Skeletal muscle tissue (tissue), 3 donors: ENCODE measurements at regions not wholly inside any gene's neighbourhood (a gene's known extent, or its start where the extent isn't known, plus 50 kb on each side); places are given as distances from the start of the nearest gene placed in this dataset.

Source experiments
- H3K27ac ChIP-seq: one replicate; pipeline ENCODE4 v1.7.0; 2013; ENCODE audit warnings: mild to moderate bottlenecking, low read depth, low read length, inconsistent platforms
- H3K27me3 ChIP-seq, 3 donors: one replicate each; pipeline ENCODE4 v1.7.0; 2013; ENCODE audit warnings: low read length in 3 of 3; ENCODE audit not compliant: control insufficient read depth in 3 of 3, insufficient read depth in 3 of 3
- H3K36me3 ChIP-seq, 3 donors: one replicate each; pipeline ENCODE4 v1.7.0; 2013; ENCODE audit warnings: low read length in 3 of 3; ENCODE audit not compliant: control insufficient read depth in 3 of 3, insufficient read depth in 3 of 3
- H3K4me1 ChIP-seq, 3 donors: one replicate each; pipeline ENCODE4 v1.7.0; 2013; ENCODE audit warnings: low read length in 3 of 3, mild to moderate bottlenecking in 3 of 3; ENCODE audit not compliant: control insufficient read depth in 3 of 3, insufficient read depth in 3 of 3
- H3K4me3 ChIP-seq, 3 donors: one replicate each; pipeline ENCODE4 v1.7.0; 2013; ENCODE audit warnings: low read length in 3 of 3
- H3K9ac ChIP-seq, 3 donors: one replicate each; pipeline ENCODE4 v1.7.0; 2013; ENCODE audit warnings: low read length in 3 of 3, mild to moderate bottlenecking in 3 of 3, moderate library complexity in 2 of 3, low read depth in 1 of 3
- H3K9me3 ChIP-seq, 3 donors: one replicate each; pipeline ENCODE4 v1.7.0; 2013; ENCODE audit warnings: low read length in 3 of 3; ENCODE audit not compliant: control insufficient read depth in 3 of 3
- donor health status: Osteomylitis.

DNA sequence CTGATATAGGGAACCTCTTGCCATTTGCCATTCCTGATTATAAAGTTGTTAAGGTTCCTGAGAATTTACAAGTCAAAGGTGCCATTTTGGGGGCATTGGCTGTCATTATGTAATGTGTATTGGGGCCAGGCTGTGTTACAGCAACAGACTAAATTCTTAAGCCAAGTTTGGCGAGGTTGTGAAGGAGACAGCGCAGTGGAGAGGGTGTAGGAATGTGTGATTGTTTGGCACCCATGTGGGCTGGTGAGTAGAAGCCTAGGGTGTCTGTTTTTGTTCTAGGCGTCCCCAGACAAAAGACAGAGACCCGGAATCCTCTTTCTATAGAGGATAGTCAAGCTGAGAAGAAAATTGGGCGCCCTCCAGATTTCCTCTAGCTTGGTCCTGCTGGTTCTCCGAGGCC, 2535.3 kb downstream of the PCDH7 start:
- no peak overlapping the region for H3K9ac ChIP-seq
- H3K36me3 ChIP-seq, result no peaks in the 10 kb centered on the region
- H3K4me3 ChIP-seq, result no peak overlapping the region
- H3K27me3 ChIP-seq, result no peaks in the 10 kb centered on the region
- no peaks in the 10 kb centered on the region for H3K9me3 ChIP-seq
- H3K27ac ChIP-seq, result no peak overlapping the region
- no peaks in the 10 kb centered on the region for H3K4me1 ChIP-seq

DNA sequence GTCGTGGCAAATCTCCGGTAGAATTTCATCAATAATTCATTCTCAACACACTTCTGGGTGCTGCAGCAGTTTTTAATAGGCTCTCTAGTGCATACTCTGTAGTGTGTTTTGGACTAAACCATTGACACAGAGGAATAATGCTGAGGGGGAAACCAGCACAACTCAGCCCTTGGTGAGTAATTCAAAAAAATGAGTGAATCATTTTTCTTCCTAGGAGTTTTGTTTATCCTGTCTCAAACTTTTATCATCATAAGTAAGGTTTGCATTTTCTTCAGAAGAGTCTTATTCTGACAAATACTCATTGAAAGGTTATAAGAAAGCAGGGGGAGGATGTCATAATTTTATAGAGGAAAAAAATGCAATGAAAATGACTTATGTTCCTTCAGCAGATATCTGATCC, 2542.7 kb downstream of the PCDH7 start:
- H3K27ac ChIP-seq, result no peak overlapping the region
- H3K36me3 ChIP-seq, result no peaks in the 10 kb centered on the region
- H3K4me1 ChIP-seq, result no peaks in the 10 kb centered on the region
- H3K27me3 ChIP-seq, result no peaks in the 10 kb centered on the region
- H3K9me3 ChIP-seq, result no peaks in the 10 kb centered on the region
- no peak overlapping the region for H3K4me3 ChIP-seq
- H3K9ac ChIP-seq, result no peak overlapping the region

DNA sequence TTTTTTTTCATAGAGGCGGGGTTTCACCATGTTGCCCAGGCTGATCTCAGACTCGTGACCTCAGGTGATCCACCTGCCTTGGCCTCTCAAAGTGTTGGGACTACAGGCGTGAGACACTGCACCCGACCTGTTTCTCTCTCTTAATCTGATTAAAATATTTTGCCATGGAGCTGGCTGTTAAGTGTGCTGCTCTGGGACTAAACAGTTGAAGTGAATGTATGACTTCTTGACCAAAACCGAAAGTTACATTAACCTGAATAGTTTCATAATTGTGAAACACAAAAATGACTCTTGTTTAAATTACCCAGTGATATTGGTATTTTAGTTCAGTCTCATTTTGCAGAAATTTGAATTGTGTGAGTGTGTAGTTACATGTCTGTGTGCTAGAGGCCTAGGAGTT, 2548.6 kb downstream of the PCDH7 start:
- Histone ChIP-seq H3K9me3 (no peaks in the 10 kb centered on the region), H3K36me3 (no peaks in the 10 kb centered on the region)

DNA sequence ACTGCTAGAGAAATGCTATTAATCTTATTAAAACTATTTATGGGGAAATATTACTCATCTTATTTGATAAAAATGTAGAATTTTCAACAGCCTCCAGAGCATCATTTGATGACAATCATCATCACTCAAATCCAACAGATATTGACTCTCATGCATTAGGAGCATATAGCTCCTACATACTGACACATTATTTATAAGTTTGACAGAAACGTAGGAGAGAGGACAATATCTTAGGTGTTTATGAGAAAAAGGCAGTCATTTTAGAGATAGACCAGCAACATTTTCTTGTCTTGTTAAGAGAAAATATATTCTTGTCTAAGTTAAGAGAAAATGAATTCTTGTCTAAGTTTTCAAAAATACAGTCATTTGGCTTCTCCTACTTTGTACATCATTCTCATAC, 2550.2 kb downstream of the PCDH7 start:
- Histone ChIP-seq H3K27ac (no peak overlapping the region), H3K4me3 (no peak overlapping the region), H3K9ac (no peak overlapping the region), H3K9me3 (no peaks in the 10 kb centered on the region), H3K27me3 (no peaks in the 10 kb centered on the region), H3K36me3 (no peaks in the 10 kb centered on the region), H3K4me1 (no peaks in the 10 kb centered on the region)

More for the DNA sequence above, 2548.6 kb downstream of the PCDH7 start:
- Histone ChIP-seq H3K27me3 (no peaks in the 10 kb centered on the region), H3K4me3 (no peak overlapping the region), H3K27ac (no peak overlapping the region), H3K4me1 (no peaks in the 10 kb centered on the region), H3K9ac (no peak overlapping the region)

DNA sequence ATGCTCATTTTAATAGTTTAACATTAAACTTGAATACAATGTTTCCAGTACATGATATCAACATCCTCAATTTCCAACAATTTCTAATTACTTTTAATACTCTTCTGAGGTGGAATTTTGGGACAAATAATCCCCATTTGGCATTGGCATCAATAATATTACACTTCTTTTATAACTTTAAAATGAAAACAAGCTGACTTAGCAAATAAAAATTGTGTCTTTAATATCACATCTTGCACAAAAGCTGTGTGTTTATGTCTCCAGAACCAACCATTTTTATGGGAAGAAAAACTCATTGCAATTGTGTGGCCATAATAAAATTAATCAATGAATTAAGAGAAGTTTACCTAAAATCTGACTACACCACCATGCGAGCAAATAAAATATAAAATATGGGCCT, 2552.6 kb downstream of the PCDH7 start:
- Histone ChIP-seq H3K9me3 (no peaks in the 10 kb centered on the region), H3K4me3 (no peak overlapping the region), H3K9ac (no peak overlapping the region), H3K4me1 (no peaks in the 10 kb centered on the region), H3K36me3 (no peaks in the 10 kb centered on the region), H3K27ac (no peak overlapping the region), H3K27me3 (no peaks in the 10 kb centered on the region)

DNA sequence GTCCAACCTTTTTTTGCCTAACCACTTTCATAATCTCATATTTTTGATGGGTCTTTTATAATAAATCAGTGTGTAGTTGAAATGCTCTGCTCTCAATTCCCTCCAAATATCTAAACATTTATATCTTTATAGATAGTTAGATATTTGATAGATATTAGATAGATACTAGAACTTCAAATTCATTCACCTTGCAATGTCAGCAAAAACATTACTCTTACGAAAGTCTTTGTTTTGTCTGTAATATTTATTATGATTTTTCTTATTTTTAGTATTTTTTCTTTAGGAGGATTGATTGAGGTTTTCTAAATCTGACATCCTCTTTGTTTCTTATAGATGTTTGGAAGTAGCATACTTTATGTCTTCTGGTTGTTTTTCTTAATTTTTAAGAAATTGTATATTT, 2563.6 kb downstream of the PCDH7 start:
- Histone ChIP-seq H3K36me3 (no peaks in the 10 kb centered on the region), H3K9ac (no peak overlapping the region)

DNA sequence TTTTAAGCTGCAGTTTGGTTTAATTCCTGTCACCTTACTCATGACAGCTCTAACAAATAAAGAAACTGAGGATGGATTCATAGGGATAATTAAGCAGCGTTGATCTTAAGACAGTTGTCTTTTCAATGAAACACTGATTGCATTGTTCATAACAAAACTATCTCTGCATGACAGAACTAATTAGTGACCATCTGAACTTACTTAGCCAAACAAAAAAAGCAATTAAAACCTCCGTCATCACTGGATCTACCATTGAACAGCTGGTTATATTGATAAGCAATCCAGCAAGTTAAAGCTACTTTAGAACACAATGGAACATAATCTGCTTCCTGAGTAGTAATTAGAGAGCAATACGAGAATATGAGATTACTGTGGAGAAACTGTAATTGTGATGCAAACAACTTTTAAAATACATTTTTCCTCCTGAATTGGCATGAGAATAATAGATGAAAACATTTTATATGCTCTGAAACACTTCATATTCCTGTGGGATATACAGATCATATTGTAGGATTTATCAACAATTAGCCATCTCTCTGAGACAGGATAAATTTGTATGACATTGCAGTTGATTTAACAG, 2576.8 kb downstream of the PCDH7 start:
- Histone ChIP-seq H3K4me1 (no peaks in the 10 kb centered on the region), H3K9ac (no peak overlapping the region), H3K27ac (no peak overlapping the region), H3K9me3 (no peaks in the 10 kb centered on the region), H3K27me3 (no peaks in the 10 kb centered on the region), H3K36me3 (no peaks in the 10 kb centered on the region), H3K4me3 (no peak overlapping the region)

More for the DNA sequence above, 2563.6 kb downstream of the PCDH7 start:
- H3K27ac ChIP-seq, result no peak overlapping the region
- no peaks in the 10 kb centered on the region for H3K9me3 ChIP-seq
- no peak overlapping the region for H3K4me3 ChIP-seq
- H3K27me3 ChIP-seq, result no peaks in the 10 kb centered on the region
- H3K4me1 ChIP-seq, result no peaks in the 10 kb centered on the region

DNA sequence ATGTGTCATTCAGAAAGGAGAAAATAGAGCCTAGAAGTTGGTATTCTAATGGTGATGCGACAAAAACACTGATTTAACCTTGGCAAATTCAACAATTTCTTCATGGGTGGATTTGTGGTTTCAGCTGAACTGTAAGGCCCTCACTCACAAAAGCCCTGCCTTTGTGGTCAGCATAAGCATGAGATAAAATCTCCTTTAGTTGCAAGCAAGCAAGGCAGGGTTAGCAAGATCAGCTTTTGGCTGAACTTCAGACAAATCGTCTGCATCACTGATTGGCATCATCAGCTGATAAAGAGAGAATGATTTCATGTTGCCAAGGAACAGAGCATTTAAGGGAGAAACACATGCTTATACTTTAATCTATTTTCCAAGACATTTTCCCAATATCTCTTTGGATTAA, 2582.2 kb downstream of the PCDH7 start:
- Histone ChIP-seq H3K27ac (no peak overlapping the region), H3K9ac (no peak overlapping the region), H3K36me3 (no peaks in the 10 kb centered on the region), H3K9me3 (no peaks in the 10 kb centered on the region), H3K4me3 (no peak overlapping the region), H3K4me1 (no peaks in the 10 kb centered on the region), H3K27me3 (no peaks in the 10 kb centered on the region)

DNA sequence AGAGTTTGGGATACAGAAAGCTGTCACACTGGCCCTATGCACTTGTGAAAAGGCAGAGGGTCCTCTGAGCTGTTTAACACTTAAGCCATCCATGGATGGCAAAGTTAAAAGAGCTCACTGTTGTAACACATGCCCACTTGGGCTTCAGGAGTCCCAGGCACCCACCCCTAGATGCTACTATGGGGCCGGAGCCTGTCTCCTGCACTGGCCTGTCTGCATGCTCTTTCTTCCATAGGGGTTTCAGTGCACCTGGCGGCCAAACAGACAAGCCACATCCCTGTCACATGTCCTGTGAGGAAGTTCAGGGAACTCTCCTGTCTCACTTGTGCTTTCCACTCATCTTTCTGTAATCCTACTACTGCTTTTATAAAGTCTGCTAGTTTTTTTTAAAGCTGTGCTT, 2586.0 kb downstream of the PCDH7 start:
- Histone ChIP-seq H3K9me3 (no peaks in the 10 kb centered on the region), H3K4me3 (no peak overlapping the region), H3K9ac (no peak overlapping the region), H3K27me3 (no peaks in the 10 kb centered on the region), H3K4me1 (no peaks in the 10 kb centered on the region), H3K27ac (no peak overlapping the region), H3K36me3 (no peaks in the 10 kb centered on the region)

DNA sequence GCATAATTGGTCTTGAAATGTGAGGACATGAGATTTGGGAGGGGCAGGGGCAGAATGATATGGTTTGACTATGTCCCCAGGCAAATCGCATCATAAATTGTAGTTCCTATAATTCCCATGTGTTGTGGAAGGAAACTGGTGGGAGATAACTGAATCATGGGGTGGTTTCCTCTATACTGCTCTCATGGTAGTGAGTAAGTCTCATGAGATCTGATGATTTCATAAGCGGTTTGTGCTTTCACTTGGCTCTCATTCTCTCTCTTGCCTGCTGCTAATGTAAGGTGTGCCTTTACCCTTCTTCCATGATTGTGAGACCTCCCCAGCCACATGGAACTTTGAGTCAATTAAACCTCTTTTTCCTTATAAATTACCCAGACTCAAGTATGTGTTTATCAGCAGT, 2595.9 kb downstream of the PCDH7 start:
- H3K27ac ChIP-seq, result no peak overlapping the region
- no peaks in the 10 kb centered on the region for H3K36me3 ChIP-seq
- no peaks in the 10 kb centered on the region for H3K9me3 ChIP-seq
- no peaks in the 10 kb centered on the region for H3K27me3 ChIP-seq
- H3K4me1 ChIP-seq, result peaks cover 0 to 7% (median 3%) of the 10 kb centered on the region in 3 donors
- no peak overlapping the region for H3K9ac ChIP-seq
- no peak overlapping the region for H3K4me3 ChIP-seq

DNA sequence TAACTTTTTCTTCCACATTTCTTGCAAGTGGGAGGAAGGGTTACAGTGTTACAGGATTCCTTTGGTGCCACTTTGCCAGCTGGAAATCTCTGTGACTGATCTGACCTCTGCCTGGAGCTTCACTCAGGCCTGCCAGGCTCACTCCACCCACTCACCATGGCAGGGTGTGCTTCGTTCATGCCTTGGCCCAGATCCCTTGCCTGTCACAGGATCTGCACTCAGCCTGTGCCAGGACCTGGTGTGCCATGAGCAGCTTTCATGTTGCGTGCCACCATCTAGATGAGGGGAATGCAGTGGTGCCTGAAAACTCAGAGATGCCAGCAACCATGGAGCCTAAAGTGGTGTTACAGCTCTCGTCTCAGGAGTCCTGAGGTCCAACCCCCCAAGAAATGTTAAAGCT, 2596.4 kb downstream of the PCDH7 start:
- H3K27ac ChIP-seq, result no peak overlapping the region
- no peaks in the 10 kb centered on the region for H3K9me3 ChIP-seq
- H3K4me3 ChIP-seq, result peak overlapping the region in 1 of 3 donors; percentile 34
- H3K4me1 ChIP-seq, result peaks cover 0 to 7% (median 3%) of the 10 kb centered on the region in 3 donors
- no peaks in the 10 kb centered on the region for H3K27me3 ChIP-seq
- H3K36me3 ChIP-seq, result no peaks in the 10 kb centered on the region
- H3K9ac ChIP-seq, result no peak overlapping the region
